HepG2 (cell line): ENCODE measurements at regions not wholly inside any gene's neighbourhood (a gene's known extent, or its start where the extent isn't known, plus 50 kb on each side); places are given as distances from the start of the nearest gene placed in this dataset.

Experiments used
- ARID5B ChIP-seq: IDR thresholded peaks from 2 replicates; pipeline ENCODE4 v1.4.0; 2020; ENCODE audit warnings: mild to moderate bottlenecking, missing genetic modification reagents
- ATF1 ChIP-seq: IDR thresholded peaks from 2 replicates; pipeline ENCODE4 v1.6.1; 2016; ENCODE audit warnings: mild to moderate bottlenecking, control low read depth
- DR1 ChIP-seq: sonication (generic); formaldehyde crosslinking; IDR thresholded peaks from 2 replicates; pipeline ENCODE4 v1.8.0; 2021; ENCODE audit warnings: mild to moderate bottlenecking, missing genetic modification reagents, inconsistent platforms
- FOXK1 ChIP-seq: sonication (generic); formaldehyde crosslinking; IDR thresholded peaks from 2 replicates; pipeline ENCODE4 v1.4.0; 2020; ENCODE audit warnings: low read depth, missing genetic modification reagents, borderline replicate concordance
- HMG20B ChIP-seq: conservative IDR thresholded peaks from 2 replicates; pipeline ENCODE4 v1.6.1; 2016; ENCODE audit warnings: missing genetic modification reagents, missing compliant biosample characterization
- KDM6A ChIP-seq: IDR thresholded peaks from 2 replicates; pipeline ENCODE4 v1.6.1; 2016; ENCODE audit warnings: low read depth
- RXRA ChIP-seq: sonication (generic); formaldehyde crosslinking; IDR thresholded peaks from 2 replicates; pipeline ENCODE4 v1.5.1; 2020; ENCODE audit warnings: missing genetic modification reagents
- SKI ChIP-seq: fragments of 450-650 bp; IDR thresholded peaks from one replicate; pipeline ENCODE4 v1.6.1; 2018; ENCODE audit warnings: mild to moderate bottlenecking; ENCODE audit not compliant: partially characterized antibody
- SMAD9 ChIP-seq: sonication (generic); formaldehyde crosslinking; IDR thresholded peaks from 2 replicates; pipeline ENCODE4 v1.5.1; 2020; ENCODE audit warnings: mild to moderate bottlenecking, missing genetic modification reagents
- SMARCC2 ChIP-seq: fragments of 450-650 bp; IDR thresholded peaks from 2 replicates; pipeline ENCODE4 v1.6.1; 2017; ENCODE audit warnings: antibody characterized with exemption, mild to moderate bottlenecking
- THAP8 ChIP-seq: sonication (generic); formaldehyde crosslinking; IDR thresholded peaks from 2 replicates; pipeline ENCODE4 v1.5.1; 2020; ENCODE audit warnings: missing genetic modification reagents, mild to moderate bottlenecking, borderline replicate concordance
- ZFAT ChIP-seq: sonication (generic); formaldehyde crosslinking; conservative IDR thresholded peaks from 2 replicates; pipeline ENCODE4 v1.8.1; 2023; ENCODE audit warnings: missing genetic modification reagents, inconsistent platforms
- ZFP36 ChIP-seq: fragments of 150-350 bp; IDR thresholded peaks from 2 replicates; pipeline ENCODE4 v1.6.1; 2018; ENCODE audit warnings: borderline replicate concordance, low read length, low read depth; ENCODE audit not compliant: partially characterized antibody
- ZMAT3 ChIP-seq: sonication (generic); formaldehyde crosslinking; conservative IDR thresholded peaks from 2 replicates; pipeline ENCODE4 v1.7.0; 2021; ENCODE audit warnings: missing genetic modification reagents
- ZNF142 ChIP-seq: sonication (generic); formaldehyde crosslinking; IDR thresholded peaks from 2 replicates; pipeline ENCODE4 v1.4.0; 2020; ENCODE audit warnings: missing genetic modification reagents
- ZNF639 ChIP-seq: conservative IDR thresholded peaks from 2 replicates; pipeline ENCODE4 v1.6.1; 2018; ENCODE audit warnings: missing genetic modification reagents
- ZNF775 ChIP-seq: sonication (generic); formaldehyde crosslinking; IDR thresholded peaks from 2 replicates; pipeline ENCODE4 v1.4.0; 2020; ENCODE audit warnings: missing genetic modification reagents, mild to moderate bottlenecking, moderate library complexity, borderline replicate concordance
- ZNF850 ChIP-seq: sonication (generic); formaldehyde crosslinking; conservative IDR thresholded peaks from 2 replicates; pipeline ENCODE4 v1.9.0; 2021; ENCODE audit warnings: mild to moderate bottlenecking, missing genetic modification reagents

- TF ChIP-seq ARID5B (CRISPR knock-in tag) (peak; percentile 59; the same call in 1 of the 2 replicates), THAP8 (CRISPR knock-in tag) (no peak), SKI (peak; percentile 19), ZNF639 (CRISPR knock-in tag) (no peak), SMARCC2 (no peak), ATF1 (CRISPR knock-in tag) (no peak), HMG20B (CRISPR knock-in tag) (no peak), RXRA (CRISPR knock-in tag) (peak; percentile 45), ZMAT3 (CRISPR knock-in tag) (no peak), ZNF775 (no peak), DR1 (CRISPR knock-in tag) (no peak), ZFAT (CRISPR knock-in tag) (no peak), ZFP36 (no peak), ZNF142 (CRISPR knock-in tag) (no peak), SMAD9 (0 out of 2 replicates have a peak, but pooled peaks have one; percentile 41), KDM6A (CRISPR knock-in tag) (no peak), FOXK1 (CRISPR knock-in tag) (no peak), ZNF850 (CRISPR knock-in tag) (no peak)
These were observed 56.0 kb upstream of the DDR1 start (continued) for GRCh38 chr6:30828027-30828962.
